Loucy (cell line): ENCODE measurements at regions not wholly inside any gene's neighbourhood (a gene's known extent, or its start where the extent isn't known, plus 50 kb on each side); places are given as distances from the start of the nearest gene placed in this dataset.

Experiments used
- H2AFZ ChIP-seq: fragments of 200-600 bp; sonication (generic); 2 replicates; pipeline ENCODE4 v1.6.0; 2016; ENCODE audit warnings: antibody characterized with exemption, mild to moderate bottlenecking, low read length, moderate library complexity
- H3F3A ChIP-seq: fragments of 200-600 bp; 2 replicates; pipeline ENCODE4 v1.6.0; 2016; ENCODE audit warnings: antibody characterized with exemption, low read depth, mild to moderate bottlenecking
- H3K27me3 ChIP-seq: fragments of 200-600 bp; sonication (generic); 2 replicates; pipeline ENCODE4 v1.6.1; 2014; ENCODE audit warnings: low read length, mild to moderate bottlenecking; ENCODE audit not compliant: insufficient read depth, poor library complexity, severe bottlenecking
- H3K36me3 ChIP-seq: fragments of 200-600 bp; sonication (generic); 2 replicates; pipeline ENCODE4 v1.6.1; 2016; ENCODE audit warnings: low read length; ENCODE audit not compliant: insufficient read depth
- H3K4me1 ChIP-seq: fragments of 200-600 bp; sonication (generic); 2 replicates; pipeline ENCODE4 v1.5.1; 2014; ENCODE audit warnings: low read length, mild to moderate bottlenecking; ENCODE audit not compliant: insufficient read depth, poor library complexity, severe bottlenecking
- H3K4me2 ChIP-seq: fragments of 200-600 bp; sonication (generic); 2 replicates; pipeline ENCODE4 v1.6.0; 2014; ENCODE audit warnings: antibody characterized with exemption, low read length, low read depth, mild to moderate bottlenecking; ENCODE audit not compliant: poor library complexity, severe bottlenecking
- H3K4me3 ChIP-seq: fragments of 200-600 bp; sonication (generic); 2 replicates; pipeline ENCODE4 v1.5.1; 2014; ENCODE audit warnings: low read length, mild to moderate bottlenecking, mixed read lengths; ENCODE audit not compliant: poor library complexity, severe bottlenecking
- H3K79me2 ChIP-seq: fragments of 200-600 bp; sonication (generic); 2 replicates; pipeline ENCODE4 v1.6.1; 2014; ENCODE audit warnings: low read length; ENCODE audit not compliant: insufficient read depth
- H3K9ac ChIP-seq: fragments of 200-600 bp; sonication (generic); 2 replicates; pipeline ENCODE4 v1.6.0; 2014; ENCODE audit warnings: mild to moderate bottlenecking, low read depth, low read length, moderate library complexity; ENCODE audit not compliant: poor library complexity, severe bottlenecking
- H3K9me2 ChIP-seq: fragments of 200-600 bp; sonication (generic); replicated peaks from 2 replicates; pipeline ENCODE4 v1.6.1; 2016; ENCODE audit warnings: low read depth, low read length, mixed read lengths
- H3K9me3 ChIP-seq: fragments of 200-600 bp; sonication (generic); 2 replicates; pipeline ENCODE4 v1.6.1; 2014; ENCODE audit warnings: mild to moderate bottlenecking, antibody characterized with exemption, low read length, low read depth; ENCODE audit not compliant: insufficient read depth
- H4K20me1 ChIP-seq: fragments of 200-600 bp; sonication (generic); 2 replicates; pipeline ENCODE4 v1.6.0; 2014; ENCODE audit warnings: antibody characterized with exemption, low read length, mild to moderate bottlenecking; ENCODE audit not compliant: insufficient read depth, poor library complexity, severe bottlenecking
- EZH2phosphoT487 ChIP-seq: fragments of 200-600 bp; IDR thresholded peaks from 2 replicates; pipeline ENCODE4 v1.6.1; 2018; ENCODE audit warnings: antibody characterized with exemption, mild to moderate bottlenecking, moderate library complexity, borderline replicate concordance
- TF ChIP-seq, protein P1 (sequence below): fragments of 200-600 bp; sonication (generic); conservative IDR thresholded peaks from 2 replicates; pipeline ENCODE4 v1.5.1; 2014; ENCODE audit warnings: mild to moderate bottlenecking, antibody characterized with exemption, low read length

DNA sequence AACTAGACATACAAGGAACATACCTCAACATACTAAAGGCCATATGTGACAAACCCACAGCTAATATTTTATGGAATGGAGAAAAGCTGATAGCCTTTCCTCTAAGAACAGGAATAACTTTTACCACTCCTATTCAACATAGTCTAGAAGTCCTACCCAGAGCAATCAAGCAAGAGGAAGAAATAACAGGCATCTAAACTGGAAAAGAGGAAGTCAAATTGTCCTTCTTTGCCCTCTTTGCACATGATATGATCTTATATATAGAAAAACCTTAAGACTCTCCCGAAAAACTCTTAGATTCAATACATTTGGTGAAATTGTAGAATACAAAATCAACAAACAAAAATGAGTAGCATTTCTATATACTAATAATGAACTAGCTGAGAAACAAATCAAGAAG is 110.0 kb downstream of the ATP23 start:
- H3K9me2 ChIP-seq: no peaks in the 10 kb centered on the region
- H3K27me3 ChIP-seq: no peaks in the 10 kb centered on the region
- no peak overlapping the region for H3K4me3 ChIP-seq
- H3K36me3 ChIP-seq: no peaks in the 10 kb centered on the region
- H3K4me2 ChIP-seq: no peak overlapping the region
- no peaks in the 10 kb centered on the region for H3K4me1 ChIP-seq
- H4K20me1 ChIP-seq: no peaks in the 10 kb centered on the region
- H2AFZ ChIP-seq: no peak overlapping the region
- no peaks in the 10 kb centered on the region for H3K79me2 ChIP-seq
- no peaks in the 10 kb centered on the region; the same call in 1 of the 2 replicates for H3K9me3 ChIP-seq
- H3F3A ChIP-seq: no peaks in the 10 kb centered on the region
- no peak overlapping the region for H3K9ac ChIP-seq
- TF ChIP-seq, protein P1, sequence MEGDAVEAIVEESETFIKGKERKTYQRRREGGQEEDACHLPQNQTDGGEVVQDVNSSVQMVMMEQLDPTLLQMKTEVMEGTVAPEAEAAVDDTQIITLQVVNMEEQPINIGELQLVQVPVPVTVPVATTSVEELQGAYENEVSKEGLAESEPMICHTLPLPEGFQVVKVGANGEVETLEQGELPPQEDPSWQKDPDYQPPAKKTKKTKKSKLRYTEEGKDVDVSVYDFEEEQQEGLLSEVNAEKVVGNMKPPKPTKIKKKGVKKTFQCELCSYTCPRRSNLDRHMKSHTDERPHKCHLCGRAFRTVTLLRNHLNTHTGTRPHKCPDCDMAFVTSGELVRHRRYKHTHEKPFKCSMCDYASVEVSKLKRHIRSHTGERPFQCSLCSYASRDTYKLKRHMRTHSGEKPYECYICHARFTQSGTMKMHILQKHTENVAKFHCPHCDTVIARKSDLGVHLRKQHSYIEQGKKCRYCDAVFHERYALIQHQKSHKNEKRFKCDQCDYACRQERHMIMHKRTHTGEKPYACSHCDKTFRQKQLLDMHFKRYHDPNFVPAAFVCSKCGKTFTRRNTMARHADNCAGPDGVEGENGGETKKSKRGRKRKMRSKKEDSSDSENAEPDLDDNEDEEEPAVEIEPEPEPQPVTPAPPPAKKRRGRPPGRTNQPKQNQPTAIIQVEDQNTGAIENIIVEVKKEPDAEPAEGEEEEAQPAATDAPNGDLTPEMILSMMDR: no peak
- no peak for TF ChIP-seq EZH2phosphoT487

DNA sequence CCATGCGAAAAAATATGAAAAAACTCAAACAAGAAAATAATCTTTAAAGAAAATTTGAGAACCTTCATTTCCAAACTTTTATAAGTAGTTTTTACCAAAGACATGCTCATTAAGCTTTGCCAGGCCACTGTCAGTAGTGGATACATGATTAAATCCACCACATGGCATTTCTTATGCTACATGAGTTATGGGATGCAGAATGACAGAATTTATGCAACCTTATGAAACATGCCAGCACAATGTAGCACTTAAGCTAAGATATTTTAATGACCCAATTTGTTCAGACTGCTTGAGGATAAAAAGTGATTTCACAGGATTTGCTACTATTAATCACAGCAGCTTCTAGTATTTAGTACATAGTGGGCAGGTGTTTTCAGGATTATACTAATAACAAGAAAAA is 123.3 kb downstream of the ATP23 start:
- no peak overlapping the region for H3K4me3 ChIP-seq
- H3K9me3 ChIP-seq: no peaks in the 10 kb centered on the region
- H3K9ac ChIP-seq: no peak overlapping the region
- no peaks in the 10 kb centered on the region for H3K79me2 ChIP-seq
- 0 out of 2 replicates have a peak, but pooled peaks cover 6% of the 10 kb centered on the region for H3K9me2 ChIP-seq
- no peaks in the 10 kb centered on the region for H3K27me3 ChIP-seq
- H2AFZ ChIP-seq: no peak overlapping the region
- no peaks in the 10 kb centered on the region for H4K20me1 ChIP-seq
- H3K4me1 ChIP-seq: no peaks in the 10 kb centered on the region
- no peak overlapping the region for H3K4me2 ChIP-seq
- no peak for TF ChIP-seq EZH2phosphoT487
- TF ChIP-seq, protein P1: no peak
- no peaks in the 10 kb centered on the region for H3K36me3 ChIP-seq
- no peaks in the 10 kb centered on the region for H3F3A ChIP-seq

DNA sequence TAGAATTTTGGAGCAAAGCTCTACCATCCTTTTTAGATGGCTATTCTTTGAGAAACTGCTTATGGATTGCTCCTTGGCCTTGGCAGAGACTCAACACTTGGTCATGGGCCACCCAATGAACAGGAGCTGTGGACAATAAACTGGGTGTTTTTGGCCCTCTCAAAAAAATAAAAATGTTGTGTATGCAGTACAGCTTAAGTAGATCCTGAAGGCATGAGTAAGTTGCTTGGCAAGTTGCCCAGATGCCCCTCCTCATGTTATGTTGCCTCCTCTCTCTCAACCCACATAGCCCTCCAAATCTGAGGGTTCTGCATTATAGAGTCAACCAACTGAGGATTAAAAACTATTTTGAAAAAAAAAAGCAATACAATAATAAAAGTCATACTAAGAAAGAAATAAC is 124.9 kb downstream of the ATP23 start:
- Histone ChIP-seq H3K27me3 (no peaks in the 10 kb centered on the region), H3K4me1 (no peaks in the 10 kb centered on the region), H3K9ac (no peak overlapping the region), H3K9me3 (no peaks in the 10 kb centered on the region), H3K36me3 (no peaks in the 10 kb centered on the region), H3K4me2 (no peak overlapping the region), H4K20me1 (no peaks in the 10 kb centered on the region), H3F3A (no peaks in the 10 kb centered on the region), H3K4me3 (no peak overlapping the region), H2AFZ (no peak overlapping the region), H3K79me2 (no peaks in the 10 kb centered on the region), H3K9me2 (0 out of 2 replicates have a peak, but pooled peaks cover 6% of the 10 kb centered on the region)
- no peak for TF ChIP-seq EZH2phosphoT487
- TF ChIP-seq, protein P1: no peak
